Esophagus squamous epithelium (tissue), 5 donors: ENCODE measurements at regions not wholly inside any gene's neighbourhood (a gene's known extent, or its start where the extent isn't known, plus 50 kb on each side); places are given as distances from the start of the nearest gene placed in this dataset.
"Not testable (repeated sequence)": the region's sequence is repeated elsewhere in the genome, so short reads cannot be mapped to it uniquely, and the experiment has no call there.

ENCODE experiments used
- DNase-seq: peaks from one replicate; lab custom pipeline; 2025; lab: John Stamatoyannopoulos, UW
- H3K27ac ChIP-seq, 4 donors: fragments of 200-600 bp; sonication (generic); one replicate each; pipeline ENCODE4 v1.5.1; 2016 to 2019; ENCODE audit warnings: mild to moderate bottlenecking in 1 of 4
- H3K27me3 ChIP-seq, 4 donors: fragments of 200-600 bp; sonication (generic); 1 replicate in 3 of 4; 2 replicates in 1 of 4; pipeline versions ENCODE4 v1.5.1 to v1.6.0; 2017 to 2021; ENCODE audit warnings: antibody characterized with exemption in 1 of 4
- H3K36me3 ChIP-seq, 3 donors: fragments of 200-600 bp; sonication (generic); one replicate each; pipeline ENCODE4 v1.5.1; 2016 to 2019
- H3K4me1 ChIP-seq, 3 donors: fragments of 200-600 bp; sonication (generic); one replicate each; pipeline ENCODE4 v1.5.1; 2017 to 2019
- H3K4me3 ChIP-seq, 4 donors: fragments of 200-600 bp; sonication (generic); 1 replicate in 3 of 4; 2 replicates in 1 of 4; pipeline ENCODE4 v1.5.1; 2016 to 2019; ENCODE audit warnings: mild to moderate bottlenecking in 2 of 4, moderate library complexity in 1 of 4
- H3K9me3 ChIP-seq, 3 donors: fragments of 200-600 bp; sonication (generic); one replicate each; pipeline ENCODE4 v1.5.1; 2016 to 2019
- CTCF ChIP-seq, 6 experiments: fragments of 450-650 bp in 4 of 6; fragments of 200-600 bp in 2 of 6; sonication (generic) in 2 of 6; IDR thresholded peaks; one replicate each; pipeline ENCODE4 v1.5.1; 2016 to 2019; ENCODE audit warnings: antibody characterized with exemption in 6 of 6, mild to moderate bottlenecking in 4 of 6, moderate library complexity in 4 of 6
- POLR2A ChIP-seq, 4 donors: fragments of 450-650 bp; IDR thresholded peaks; one replicate each; pipeline ENCODE4 v1.6.1; 2017; ENCODE audit warnings: antibody characterized with exemption in 4 of 4, mild to moderate bottlenecking in 4 of 4, moderate library complexity in 3 of 4
- WGBS, 2 donors: methylation state at CpG; one replicate each; pipeline ENCODE4 v1.1.5; 2018; 5-methylcytosine and 5-hydroxymethylcytosine counted together
- intact Hi-C: fragments of 100-400 bp; cut with DNase I; formaldehyde crosslinking; loops from one replicate; pipeline ENCODE4 v1.15.0; 2022
- donor health status: DM: yes; HTN: yes; CAD: no.

- no peak for TF ChIP-seq POLR2A (IDR thresholded peaks at IDR 0.05)
- no peak for TF ChIP-seq CTCF (IDR thresholded peaks at IDR 0.05)
- H3K36me3 ChIP-seq = no peaks in the 10 kb centered on the region
- H3K9me3 ChIP-seq = no peaks in the 10 kb centered on the region
- H3K4me1 ChIP-seq = no peaks in the 10 kb centered on the region
- H3K27ac ChIP-seq = no peak overlapping the region
- DNase-seq = no peak
- H3K27me3 ChIP-seq = no peaks in the 10 kb centered on the region
- no peak overlapping the region for H3K4me3 ChIP-seq
- intact Hi-C loops = no loop called here
Measured at GRCh38 chr1:73842436-73842835, 355.5 kb downstream of the LRRIQ3 start.

GRCh38 chr1:73839922-73840321 is 358.1 kb downstream of the LRRIQ3 start:
- DNase-seq = no peak
- Histone ChIP-seq H3K27me3 (no peaks in the 10 kb centered on the region), H3K9me3 (no peaks in the 10 kb centered on the region), H3K36me3 (no peaks in the 10 kb centered on the region), H3K4me1 (no peaks in the 10 kb centered on the region), H3K4me3 (no peak overlapping the region), H3K27ac (no peak overlapping the region)
- TF ChIP-seq CTCF (IDR thresholded peaks at IDR 0.05) (peak in 2 of 6 experiments; percentile 16 to 28), POLR2A (IDR thresholded peaks at IDR 0.05) (no peak)
- intact Hi-C loops = loop anchor here (10.0 kb wide), 1 partner anchor 155 kb away; no protein-coding TSS in a partner anchor
- WGBS, 2 donors = 25 to 32% methylated on average over 4 of the region's 4 CpGs

GRCh38 chr1:73832276-73833181 is 365.4 kb downstream of the LRRIQ3 start:
- intact Hi-C loops = loop anchor here (10.0 kb wide), 1 partner anchor 162 kb away; no protein-coding TSS in a partner anchor
- no peaks in the 10 kb centered on the region for H3K27me3 ChIP-seq

GRCh38 chr1:73827283-73827682 is 370.7 kb downstream of the LRRIQ3 start:
- H3K27ac ChIP-seq, DNase-seq, intact Hi-C loops, H3K36me3 ChIP-seq, H3K4me1 ChIP-seq, H3K27me3 ChIP-seq, H3K4me3 ChIP-seq, H3K9me3 ChIP-seq: not testable (repeated sequence)
- WGBS, 2 donors = 73 to 81% methylated on average over 3 of the region's 3 CpGs

More at GRCh38 chr1:73832276-73833181, 365.4 kb downstream of the LRRIQ3 start:
- 59 to 65% methylated on average over 5 of the region's 5 CpGs for WGBS, 2 donors
- Histone ChIP-seq H3K27ac (no peak overlapping the region), H3K4me1 (no peaks in the 10 kb centered on the region), H3K9me3 (no peaks in the 10 kb centered on the region), H3K4me3 (no peak overlapping the region), H3K36me3 (no peaks in the 10 kb centered on the region)
- DNase-seq = no peak
- no peak for TF ChIP-seq POLR2A (IDR thresholded peaks at IDR 0.05)
- TF ChIP-seq CTCF (IDR thresholded peaks at IDR 0.05) = no peak

GRCh38 chr1:73824065-73824464 is 373.9 kb downstream of the LRRIQ3 start:
- WGBS, 2 donors = 58 to 71% methylated on average over 4 of the region's 4 CpGs
- H3K36me3 ChIP-seq = no peaks in the 10 kb centered on the region
- H3K4me3 ChIP-seq = no peak overlapping the region
- intact Hi-C loops = no loop called here
- no peaks in the 10 kb centered on the region for H3K4me1 ChIP-seq
- no peak overlapping the region for H3K27ac ChIP-seq
- H3K9me3 ChIP-seq = no peaks in the 10 kb centered on the region
- DNase-seq = no peak
- TF ChIP-seq CTCF (IDR thresholded peaks at IDR 0.05) (no peak), POLR2A (IDR thresholded peaks at IDR 0.05) (no peak)
- no peaks in the 10 kb centered on the region for H3K27me3 ChIP-seq
